Stomach (tissue), 8 donors: ENCODE measurements at regions not wholly inside any gene's neighbourhood (a gene's known extent, or its start where the extent isn't known, plus 50 kb on each side); places are given as distances from the start of the nearest gene placed in this dataset.
"Not testable (repeated sequence)": the region's sequence is repeated elsewhere in the genome, so short reads cannot be mapped to it uniquely, and the experiment has no call there.

Source experiments
- DNase-seq, 2 donors: peaks; one replicate each; pipeline versions ENCODE4 v3.0.0 to v3.0.0-alpha.2; 2013 to 2019
- H3K27ac ChIP-seq, 5 donors: fragments of 200-600 bp in 4 of 5; sonication (generic) in 4 of 5; one replicate each; pipeline ENCODE4 v1.5.1; 2013 to 2019; ENCODE audit warnings: mild to moderate bottlenecking in 1 of 5, moderate library complexity in 1 of 5
- H3K27me3 ChIP-seq, 3 donors: fragments of 200-600 bp; sonication (generic); one replicate each; pipeline ENCODE4 v1.5.1; 2017 to 2019; ENCODE audit warnings: mixed run types in 1 of 3
- H3K36me3 ChIP-seq, 4 donors: fragments of 200-600 bp; sonication (generic); 1 replicate in 3 of 4; 2 replicates in 1 of 4; pipeline ENCODE4 v1.5.1; 2016 to 2019
- H3K4me1 ChIP-seq, 4 donors: fragments of 200-600 bp; sonication (generic); one replicate each; pipeline ENCODE4 v1.5.1; 2016 to 2019
- H3K4me3 ChIP-seq, 4 donors: fragments of 200-600 bp; sonication (generic) in 3 of 4; one replicate each; pipeline ENCODE4 v1.5.1; 2016 to 2019; ENCODE audit warnings: mild to moderate bottlenecking in 1 of 4
- H3K9me3 ChIP-seq, 4 donors: fragments of 200-600 bp; sonication (generic); one replicate each; pipeline ENCODE4 v1.5.1; 2016 to 2019
- EP300 ChIP-seq: sonication (generic); formaldehyde crosslinking; IDR thresholded peaks from one replicate; pipeline ENCODE4 v1.6.1; 2017; ENCODE audit warnings: antibody characterized with exemption
- POLR2A ChIP-seq, 4 donors: fragments of 450-650 bp; IDR thresholded peaks; one replicate each; pipeline ENCODE4 v1.6.1; 2016; ENCODE audit warnings: antibody characterized with exemption in 4 of 4, control low read depth in 2 of 4, mild to moderate bottlenecking in 1 of 4, moderate library complexity in 1 of 4
- POLR2AphosphoS5 ChIP-seq, 3 donors: sonication (generic); formaldehyde crosslinking; IDR thresholded peaks; one replicate each; pipeline ENCODE4 v1.6.1; 2016; ENCODE audit warnings: antibody characterized with exemption in 3 of 3
- WGBS, 5 donors: extraction: QIAGEN DNeasy Blood & Tissue Kit in 3 of 5; methylation state at CpG; one replicate each; pipeline versions ENCODE4 v1.1.5 to v1.1.7; 2013 to 2018; 5-methylcytosine and 5-hydroxymethylcytosine counted together
- intact Hi-C: fragments of 100-400 bp; cut with DNase I; formaldehyde crosslinking; loops from one replicate; pipeline ENCODE4 v1.15.1; 2023; ENCODE audit warnings: low total_unique reads
- TF ChIP-seq, protein P1 (sequence below), 7 experiments: fragments of 450-650 bp in 4 of 7; fragments of 200-600 bp in 3 of 7; sonication (generic) in 3 of 7; IDR thresholded peaks; one replicate each; pipeline ENCODE4 v1.5.1; 2016 to 2019; ENCODE audit warnings: antibody characterized with exemption in 7 of 7, control low read depth in 2 of 7, mild to moderate bottlenecking in 1 of 7
- donor health status: healthy with polysubstance abuse.
- donor health status: Bipolar disorder and iron deficiency.
- donor health status: healthy.

GRCh38 chr17:26731005-26731921 is 562.7 kb upstream of the WSB1 start:
- H3K4me1 ChIP-seq, result no peaks in the 10 kb centered on the region
- H3K9me3 ChIP-seq, result peaks cover 0 to 43% (median 23%) of the 10 kb centered on the region in 4 donors
- TF ChIP-seq EP300 (no peak), POLR2AphosphoS5 (IDR thresholded peaks at IDR 0.05) (no peak), POLR2A (IDR thresholded peaks at IDR 0.05) (no peak)
- TF ChIP-seq, protein P1, sequence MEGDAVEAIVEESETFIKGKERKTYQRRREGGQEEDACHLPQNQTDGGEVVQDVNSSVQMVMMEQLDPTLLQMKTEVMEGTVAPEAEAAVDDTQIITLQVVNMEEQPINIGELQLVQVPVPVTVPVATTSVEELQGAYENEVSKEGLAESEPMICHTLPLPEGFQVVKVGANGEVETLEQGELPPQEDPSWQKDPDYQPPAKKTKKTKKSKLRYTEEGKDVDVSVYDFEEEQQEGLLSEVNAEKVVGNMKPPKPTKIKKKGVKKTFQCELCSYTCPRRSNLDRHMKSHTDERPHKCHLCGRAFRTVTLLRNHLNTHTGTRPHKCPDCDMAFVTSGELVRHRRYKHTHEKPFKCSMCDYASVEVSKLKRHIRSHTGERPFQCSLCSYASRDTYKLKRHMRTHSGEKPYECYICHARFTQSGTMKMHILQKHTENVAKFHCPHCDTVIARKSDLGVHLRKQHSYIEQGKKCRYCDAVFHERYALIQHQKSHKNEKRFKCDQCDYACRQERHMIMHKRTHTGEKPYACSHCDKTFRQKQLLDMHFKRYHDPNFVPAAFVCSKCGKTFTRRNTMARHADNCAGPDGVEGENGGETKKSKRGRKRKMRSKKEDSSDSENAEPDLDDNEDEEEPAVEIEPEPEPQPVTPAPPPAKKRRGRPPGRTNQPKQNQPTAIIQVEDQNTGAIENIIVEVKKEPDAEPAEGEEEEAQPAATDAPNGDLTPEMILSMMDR (IDR thresholded peaks at IDR 0.05), result no peak
- no peak for DNase-seq
- 56 to 69% (median 59%) methylated on average over 72 to 96 of the region's 96 CpGs for WGBS, 5 donors
- peaks cover 0 to 13% (median 0%) of the 10 kb centered on the region in 3 donors for H3K27me3 ChIP-seq
- intact Hi-C loops, result no loop called here
- no peak overlapping the region for H3K27ac ChIP-seq
- no peaks in the 10 kb centered on the region for H3K36me3 ChIP-seq
- no peak overlapping the region for H3K4me3 ChIP-seq

- intact Hi-C loops, H3K4me1 ChIP-seq, H3K27ac ChIP-seq, H3K36me3 ChIP-seq, H3K4me3 ChIP-seq: not testable (repeated sequence)
- Histone ChIP-seq H3K27me3 (peaks cover 0 to 13% (median 0%) of the 10 kb centered on the region in 3 donors), H3K9me3 (peaks cover 0 to 50% (median 23%) of the 10 kb centered on the region in 4 donors)
- 62 to 79% (median 71%) methylated on average over 21 to 22 of the region's 22 CpGs for WGBS, 5 donors
- peak in 1 of 2 donors; percentile 26 for DNase-seq
Observed at GRCh38 chr17:26731926-26732325, 562.0 kb upstream of the WSB1 start.

DNA sequence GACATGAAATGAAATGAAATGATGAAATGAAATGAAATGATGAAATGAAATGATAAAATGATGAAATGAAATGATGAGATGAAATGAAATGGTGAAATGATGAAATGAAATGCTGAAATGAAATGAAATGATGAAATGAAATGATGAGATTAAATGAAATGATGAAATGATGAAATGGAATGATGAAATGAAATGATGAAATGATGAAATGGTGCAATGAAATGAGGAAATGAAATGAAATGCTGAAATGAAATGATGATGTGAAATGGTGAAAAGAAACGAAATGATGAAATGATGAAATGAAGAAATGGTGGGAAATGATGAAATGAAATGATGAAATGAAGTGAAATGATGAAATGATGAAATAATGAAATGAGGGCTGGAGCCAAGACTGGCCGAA is 559.1 kb upstream of the WSB1 start:
- DNase-seq, intact Hi-C loops, H3K36me3 ChIP-seq, H3K4me1 ChIP-seq, H3K4me3 ChIP-seq, H3K27ac ChIP-seq: not testable (repeated sequence)
- WGBS, 5 donors, result 14 to 52% (median 39%) methylated on average over 1 to 2 of the region's 2 CpGs
- peaks cover 0 to 13% (median 0%) of the 10 kb centered on the region in 3 donors for H3K27me3 ChIP-seq
- H3K9me3 ChIP-seq, result peaks cover 0 to 55% (median 27%) of the 10 kb centered on the region in 4 donors

- H3K36me3 ChIP-seq, H3K4me1 ChIP-seq, H3K4me3 ChIP-seq, DNase-seq, H3K27ac ChIP-seq, intact Hi-C loops: not testable (repeated sequence)
- WGBS, 5 donors, result 76 to 91% (median 82%) methylated on average over 2 to 3 of the region's 6 CpGs
- Histone ChIP-seq H3K27me3 (peaks cover 0 to 12% (median 0%) of the 10 kb centered on the region in 3 donors), H3K9me3 (peaks cover 0 to 54% (median 24%) of the 10 kb centered on the region in 4 donors)
Observed at GRCh38 chr17:26735977-26736376, 557.9 kb upstream of the WSB1 start.

GRCh38 chr17:26765860-26766709 is 527.8 kb upstream of the WSB1 start:
- no peak for DNase-seq
- peaks cover 0 to 22% (median 0%) of the 10 kb centered on the region in 3 donors for H3K27me3 ChIP-seq
- H3K36me3 ChIP-seq, result no peaks in the 10 kb centered on the region
- H3K4me3 ChIP-seq, result no peak overlapping the region
- peaks cover 0 to 15% (median 11%) of the 10 kb centered on the region in 4 donors for H3K9me3 ChIP-seq
- 43 to 64% (median 51%) methylated on average over 56 to 103 of the region's 103 CpGs for WGBS, 5 donors
- TF ChIP-seq EP300 (no peak), POLR2A (IDR thresholded peaks at IDR 0.05) (no peak), POLR2AphosphoS5 (IDR thresholded peaks at IDR 0.05) (no peak)
- TF ChIP-seq, protein P1 (IDR thresholded peaks at IDR 0.05), result no peak
- no peaks in the 10 kb centered on the region for H3K4me1 ChIP-seq
- no peak overlapping the region for H3K27ac ChIP-seq
- intact Hi-C loops, result no loop called here
